Aorta (tissue), 5 donors: ENCODE measurements at regions not wholly inside any gene's neighbourhood (a gene's known extent, or its start where the extent isn't known, plus 50 kb on each side); places are given as distances from the start of the nearest gene placed in this dataset.

Source experiments
- ATAC-seq: fragments of 200-7000 bp; cut with Tn5 transposase; one replicate; pipeline ENCODE4 v1.9.1; 2022; ENCODE audit warnings: moderate library complexity; ENCODE audit not compliant: low FRiP score
- DNase-seq, 2 donors: peaks; one replicate each; pipeline ENCODE4 v3.0.0-alpha.2; 2020
- H3K27ac ChIP-seq, 2 donors: one replicate each; pipeline ENCODE4 v1.5.1; 2013; ENCODE audit warnings: low read length in 2 of 2, mild to moderate bottlenecking in 2 of 2, moderate library complexity in 2 of 2, control low read depth in 1 of 2, inconsistent platforms in 1 of 2, low read depth in 1 of 2
- H3K27me3 ChIP-seq, 2 donors: one replicate each; pipeline ENCODE4 v1.6.1; 2013; ENCODE audit warnings: control low read depth in 1 of 2, low read length in 1 of 2, mild to moderate bottlenecking in 1 of 2, moderate library complexity in 1 of 2; ENCODE audit not compliant: insufficient read depth in 2 of 2, control insufficient read depth in 1 of 2
- H3K36me3 ChIP-seq, 2 donors: one replicate each; pipeline ENCODE4 v1.6.1; 2013; ENCODE audit warnings: control low read depth in 1 of 2, low read length in 1 of 2, mild to moderate bottlenecking in 1 of 2; ENCODE audit not compliant: insufficient read depth in 2 of 2, control insufficient read depth in 1 of 2
- H3K4me1 ChIP-seq, 2 donors: one replicate each; pipeline ENCODE4 v1.6.1; 2013; ENCODE audit warnings: low read length in 2 of 2, control low read depth in 1 of 2, mild to moderate bottlenecking in 1 of 2, moderate library complexity in 1 of 2; ENCODE audit not compliant: insufficient read depth in 2 of 2, control insufficient read depth in 1 of 2
- H3K4me3 ChIP-seq, 2 donors: one replicate each; pipeline ENCODE4 v1.5.1; 2013; ENCODE audit warnings: low read length in 2 of 2, control low read depth in 1 of 2, mild to moderate bottlenecking in 1 of 2
- H3K9me3 ChIP-seq: one replicate; pipeline ENCODE4 v1.6.1; 2013; ENCODE audit warnings: mild to moderate bottlenecking, low read length; ENCODE audit not compliant: control insufficient read depth
- WGBS, 2 donors: extraction: QIAGEN DNeasy Blood & Tissue Kit; methylation state at CpG; one replicate each; pipeline ENCODE4 v1.1.7; 2013; 5-methylcytosine and 5-hydroxymethylcytosine counted together
- intact Hi-C, 2 donors: fragments of 100-400 bp; cut with DNase I; formaldehyde crosslinking; loops; one replicate each; pipeline versions ENCODE4 v1.14.2 to v1.15.0; 2022
- donor health status: healthy with polysubstance abuse.
- donor health status: Bipolar disorder and iron deficiency.
- donor health status: DM: no; HTN: no; CAD: no.
- donor health status: DM: no; HTN: no; CAD: no.
- donor health status: DM: yes; HTN: yes; CAD: no.

GRCh38 chr12:127119600-127120140 lies 1147.3 kb upstream of the TMEM132C start:
- Histone ChIP-seq H3K27me3 (no peaks in the 10 kb centered on the region), H3K4me3 (no peak overlapping the region), H3K36me3 (no peaks in the 10 kb centered on the region), H3K4me1 (no peaks in the 10 kb centered on the region), H3K27ac (no peak overlapping the region), H3K9me3 (no peaks in the 10 kb centered on the region)
- ATAC-seq, result no peak
- WGBS, 2 donors, result 91 to 94% methylated on average over 2 of the region's 2 CpGs
- no peak for DNase-seq
- intact Hi-C loops, result no loop called here

- Histone ChIP-seq H3K36me3 (no peaks in the 10 kb centered on the region), H3K27ac (no peak overlapping the region), H3K4me3 (no peak overlapping the region), H3K27me3 (no peaks in the 10 kb centered on the region), H3K4me1 (no peaks in the 10 kb centered on the region), H3K9me3 (no peaks in the 10 kb centered on the region)
- WGBS, 2 donors, result 89 to 91% methylated on average over 3 of the region's 3 CpGs
- DNase-seq, result no peak
- no peak for ATAC-seq
- intact Hi-C loops, result no loop called here
These were observed 1146.1 kb upstream of the TMEM132C start for GRCh38 chr12:127120851-127121250.

- ATAC-seq, result no peak
- intact Hi-C loops, result no loop called here
- WGBS, 2 donors, result 51 to 64% methylated on average over 4 of the region's 4 CpGs
These were observed 1145.4 kb upstream of the TMEM132C start for GRCh38 chr12:127121494-127122084.

GRCh38 chr12:127125607-127126259 lies 1141.2 kb upstream of the TMEM132C start:
- no peaks in the 10 kb centered on the region for H3K36me3 ChIP-seq
- WGBS, 2 donors, result 77 to 81% methylated on average over 3 of the region's 3 CpGs
- no peak for ATAC-seq

More at GRCh38 chr12:127121494-127122084, 1145.4 kb upstream of the TMEM132C start:
- Histone ChIP-seq H3K4me1 (no peaks in the 10 kb centered on the region), H3K4me3 (no peak overlapping the region), H3K36me3 (no peaks in the 10 kb centered on the region), H3K27me3 (no peaks in the 10 kb centered on the region), H3K9me3 (no peaks in the 10 kb centered on the region), H3K27ac (no peak overlapping the region)
- no peak for DNase-seq

GRCh38 chr12:127126260-127126628 lies 1140.7 kb upstream of the TMEM132C start:
- intact Hi-C loops, result no loop called here
- H3K4me1 ChIP-seq, result no peaks in the 10 kb centered on the region
- H3K4me3 ChIP-seq, result no peak overlapping the region
- no peaks in the 10 kb centered on the region for H3K27me3 ChIP-seq
- no peak overlapping the region for H3K27ac ChIP-seq
- DNase-seq (no peak), ATAC-seq (no peak)
- H3K36me3 ChIP-seq, result no peaks in the 10 kb centered on the region
- no peaks in the 10 kb centered on the region for H3K9me3 ChIP-seq
- WGBS, 2 donors, result 89 to 92% methylated on average over 2 of the region's 2 CpGs

More at GRCh38 chr12:127125607-127126259, 1141.2 kb upstream of the TMEM132C start:
- Histone ChIP-seq H3K4me3 (no peak overlapping the region), H3K9me3 (no peaks in the 10 kb centered on the region), H3K4me1 (no peaks in the 10 kb centered on the region), H3K27me3 (no peaks in the 10 kb centered on the region), H3K27ac (no peak overlapping the region)
- no peak for DNase-seq
- intact Hi-C loops, result no loop called here

GRCh38 chr12:127127897-127128296 lies 1139.1 kb upstream of the TMEM132C start:
- no peak for DNase-seq
- Histone ChIP-seq H3K9me3 (no peaks in the 10 kb centered on the region), H3K36me3 (no peaks in the 10 kb centered on the region), H3K27me3 (no peaks in the 10 kb centered on the region), H3K4me1 (no peaks in the 10 kb centered on the region), H3K27ac (no peak overlapping the region), H3K4me3 (no peak overlapping the region)
- intact Hi-C loops, result no loop called here
- ATAC-seq, result no peak
- WGBS, 2 donors, result 78 to 85% methylated on average over 3 of the region's 3 CpGs

- no peak overlapping the region for H3K4me3 ChIP-seq
- ATAC-seq (no peak), DNase-seq (no peak)
- intact Hi-C loops, result no loop called here
- H3K36me3 ChIP-seq, result no peaks in the 10 kb centered on the region
- 83 to 85% methylated on average over 11 of the region's 11 CpGs for WGBS, 2 donors
- no peak overlapping the region for H3K27ac ChIP-seq
- no peaks in the 10 kb centered on the region for H3K4me1 ChIP-seq
- H3K9me3 ChIP-seq, result no peaks in the 10 kb centered on the region
- no peaks in the 10 kb centered on the region for H3K27me3 ChIP-seq
These were observed 1136.4 kb upstream of the TMEM132C start for GRCh38 chr12:127130506-127131124.

- Histone ChIP-seq H3K4me3 (no peak overlapping the region), H3K27ac (no peak overlapping the region), H3K9me3 (no peaks in the 10 kb centered on the region), H3K4me1 (no peaks in the 10 kb centered on the region), H3K36me3 (no peaks in the 10 kb centered on the region), H3K27me3 (no peaks in the 10 kb centered on the region)
- intact Hi-C loops, result no loop called here
- no peak for DNase-seq
- 40 to 48% methylated on average over 11 of the region's 11 CpGs for WGBS, 2 donors
- no peak for ATAC-seq
These were observed 1133.2 kb upstream of the TMEM132C start for GRCh38 chr12:127133675-127134335.
